Iris pigment epithelial cell (primary cell): ENCODE measurements at regions not wholly inside any gene's neighbourhood (a gene's known extent, or its start where the extent isn't known, plus 50 kb on each side); places are given as distances from the start of the nearest gene placed in this dataset.
A peak's percentile ranks its signal among the peaks of the same experiment; 100 is the strongest.
"Not testable (repeated sequence)": the region's sequence is repeated elsewhere in the genome, so short reads cannot be mapped to it uniquely, and the experiment has no call there.

Source experiments
- DNase-seq: peaks from one replicate; pipeline ENCODE4 v3.0.0-alpha.2; 2011; ENCODE audit warnings: low read depth

GRCh38 chr9:761793-762560 is 79.5 kb upstream of the DMRT1 start:
- DNase-seq, result no peak

GRCh38 chr9:763692-764091 is 77.8 kb upstream of the DMRT1 start:
- no peak for DNase-seq

GRCh38 chr9:764105-764524 is 77.4 kb upstream of the DMRT1 start:
- DNase-seq, result peak; percentile 55

GRCh38 chr9:764986-765385 is 76.5 kb upstream of the DMRT1 start:
- no peak for DNase-seq

- not testable (repeated sequence) for DNase-seq
Measured at GRCh38 chr9:767061-767561, 74.4 kb upstream of the DMRT1 start.

GRCh38 chr9:776086-776485 is 65.4 kb upstream of the DMRT1 start:
- no peak for DNase-seq

GRCh38 chr9:777978-778377 is 63.5 kb upstream of the DMRT1 start:
- no peak for DNase-seq

GRCh38 chr9:784202-784601 is 57.3 kb upstream of the DMRT1 start:
- peak; percentile 6 for DNase-seq

GRCh38 chr9:784916-785315 is 56.6 kb upstream of the DMRT1 start:
- DNase-seq, result no peak

GRCh38 chr9:785997-786396 is 55.5 kb upstream of the DMRT1 start:
- no peak for DNase-seq

- no peak for DNase-seq
Measured at GRCh38 chr9:786405-786804, 55.1 kb upstream of the DMRT1 start.

- no peak for DNase-seq
Measured at GRCh38 chr9:788777-789176, 52.7 kb upstream of the DMRT1 start.
